HG03066 (cell line): ENCODE measurements at regions not wholly inside any gene's neighbourhood (a gene's known extent, or its start where the extent isn't known, plus 50 kb on each side); places are given as distances from the start of the nearest gene placed in this dataset.

ENCODE experiments used
- ATAC-seq: cut with Tn5 transposase; IDR thresholded peaks from one replicate; pipeline ENCODE4 v1.9.1; 2021; ENCODE audit warnings: low read depth; ENCODE audit not compliant: unreplicated experiment

DNA sequence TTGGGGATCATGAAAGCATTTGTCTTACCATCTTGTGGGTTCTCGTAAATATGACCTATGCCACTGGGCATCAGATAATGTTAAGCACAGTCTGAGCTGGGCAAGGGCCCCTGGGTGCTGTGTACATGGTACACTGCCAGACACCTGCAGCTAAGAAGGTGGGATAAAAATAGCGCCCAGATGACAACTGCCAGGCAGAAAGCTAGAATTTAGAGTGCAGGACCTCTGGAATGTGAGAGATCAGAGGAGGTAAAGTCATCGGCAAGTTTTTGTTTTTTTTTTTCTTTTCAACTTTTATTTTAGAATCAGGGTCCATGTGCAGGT, 53.8 kb upstream of the CYRIA start:
- ATAC-seq = no peak

DNA sequence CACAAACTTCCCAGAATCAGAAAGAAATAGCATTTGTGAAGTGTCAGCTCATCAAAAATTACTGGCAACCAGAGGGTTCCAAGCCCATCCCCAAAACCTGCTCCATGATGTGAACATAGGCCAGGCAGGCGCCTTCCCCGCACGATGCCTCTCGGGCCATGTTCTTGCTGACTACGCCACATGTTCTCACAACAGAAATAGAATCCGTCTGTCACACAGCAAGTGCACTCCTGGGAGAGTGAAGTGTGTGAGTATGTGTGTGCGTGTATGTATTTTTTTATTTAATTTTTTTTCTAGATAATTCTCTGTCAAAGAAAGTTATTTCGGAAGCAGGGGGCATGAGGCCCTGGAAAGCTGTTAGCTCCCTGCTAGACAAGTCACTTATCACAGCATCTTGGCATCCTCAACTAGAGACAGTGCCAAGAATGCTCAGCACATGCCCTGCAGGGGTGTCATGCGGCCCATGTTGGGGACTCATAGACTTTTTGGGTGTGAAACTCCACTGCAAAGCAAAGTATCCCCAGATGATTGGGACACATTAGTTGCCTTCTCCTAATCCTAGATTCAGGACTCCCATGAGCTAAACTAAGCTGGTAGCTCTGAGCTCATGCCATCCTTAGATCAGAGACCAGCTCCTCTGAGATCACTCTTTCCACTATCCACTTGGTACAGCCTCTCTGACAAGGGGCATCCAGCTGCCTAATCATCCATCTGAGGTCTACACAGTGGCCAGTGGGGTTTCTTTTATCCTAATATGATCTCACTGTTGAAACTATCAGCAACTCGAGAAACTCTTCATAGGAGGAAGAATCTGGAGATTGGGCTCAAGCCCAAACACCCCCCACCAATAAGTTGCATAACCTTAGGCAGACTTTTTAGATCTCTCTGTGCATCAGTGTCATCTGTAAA, 53.2 kb upstream of the CYRIA start:
- ATAC-seq = no peak

DNA sequence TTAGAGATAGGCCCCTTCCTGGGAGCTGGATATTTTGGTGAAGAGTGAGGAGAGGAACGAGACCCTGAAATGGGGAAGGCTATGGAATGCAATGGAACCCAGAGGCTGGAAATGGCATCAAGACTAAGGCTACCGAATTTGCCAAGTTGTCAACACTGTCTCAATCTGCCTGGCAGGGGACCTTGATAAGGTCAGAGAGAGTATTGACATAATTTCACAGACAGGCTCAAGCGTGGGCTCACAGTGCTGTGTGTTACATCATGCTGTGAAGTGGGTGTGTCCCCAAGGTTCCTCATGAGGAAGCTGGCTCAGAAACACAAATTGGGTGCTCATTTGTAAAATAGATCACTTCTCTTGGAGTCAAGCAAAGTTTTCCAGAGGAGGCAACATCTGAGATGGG, 51.8 kb upstream of the CYRIA start:
- ATAC-seq = no peak

DNA sequence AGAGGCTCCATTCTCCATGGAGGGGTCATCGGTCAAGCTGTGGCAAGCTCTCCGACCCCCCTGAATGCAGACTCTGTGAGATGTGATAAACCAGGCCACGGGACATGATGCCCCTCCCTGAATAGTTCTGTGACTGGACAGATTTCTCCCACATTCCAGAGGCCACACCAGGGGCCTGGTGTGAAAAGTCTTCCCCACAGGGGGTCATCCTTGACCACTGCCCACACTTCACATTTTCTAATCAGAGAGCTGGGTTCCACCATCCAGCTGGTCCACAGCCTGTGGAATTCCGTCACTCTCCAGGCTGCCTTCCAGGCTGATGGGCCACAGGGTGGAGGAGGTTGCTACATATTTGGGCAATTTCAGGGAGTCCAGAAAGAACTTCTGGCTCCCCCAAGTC, 51.3 kb upstream of the CYRIA start:
- ATAC-seq = no peak

DNA sequence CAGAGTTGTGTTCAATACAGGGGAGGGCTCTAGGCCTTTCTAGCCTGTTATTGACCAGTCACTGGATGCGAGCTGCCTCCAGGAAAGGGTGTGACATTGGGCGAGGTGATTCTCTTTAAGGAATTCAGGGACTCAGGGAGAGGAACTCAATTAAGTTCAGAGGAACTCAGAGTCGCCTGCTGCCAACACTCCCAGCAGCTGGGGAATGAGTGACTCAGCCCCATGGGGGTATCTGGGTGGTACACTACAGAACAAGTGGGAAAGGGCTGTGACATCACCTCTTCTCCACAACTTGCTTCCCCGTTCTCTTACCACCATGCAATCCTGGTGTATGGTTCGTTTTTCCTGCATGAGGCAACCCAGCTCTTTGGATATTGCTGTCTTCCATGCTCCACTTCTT, 50.4 kb upstream of the CYRIA start:
- no peak for ATAC-seq
